Small intestine (tissue), 7 donors: ENCODE measurements at regions not wholly inside any gene's neighbourhood (a gene's known extent, or its start where the extent isn't known, plus 50 kb on each side); places are given as distances from the start of the nearest gene placed in this dataset.

Source experiments
- DNase-seq, 2 donors: peaks; one replicate each; pipeline versions ENCODE4 v3.0.0 to v3.0.0-alpha.2; 2013
- FAIRE-seq: peaks from 2 replicates; lab custom pipeline; 2012; peaks lifted over from hg19 to GRCh38; lab: Jason Lieb, UNC
- H3K27ac ChIP-seq, 3 donors: one replicate each; pipeline ENCODE4 v1.5.1; 2013; ENCODE audit warnings: low read length in 2 of 3, mild to moderate bottlenecking in 2 of 3, control low read depth in 1 of 3, inconsistent platforms in 1 of 3, low read depth in 1 of 3, moderate library complexity in 1 of 3
- H3K27me3 ChIP-seq, 3 donors: one replicate each; pipeline ENCODE4 v1.6.1; 2013; ENCODE audit warnings: low read length in 3 of 3, inconsistent platforms in 1 of 3; ENCODE audit not compliant: control insufficient read depth in 3 of 3, insufficient read depth in 3 of 3
- H3K36me3 ChIP-seq, 3 donors: one replicate each; pipeline ENCODE4 v1.6.1; 2013; ENCODE audit warnings: low read length in 3 of 3, inconsistent platforms in 1 of 3, low read depth in 1 of 3, mild to moderate bottlenecking in 1 of 3, moderate library complexity in 1 of 3; ENCODE audit not compliant: control insufficient read depth in 3 of 3, insufficient read depth in 2 of 3
- H3K4me1 ChIP-seq, 3 donors: one replicate each; pipeline ENCODE4 v1.6.1; 2013; ENCODE audit warnings: low read length in 2 of 3, inconsistent platforms in 1 of 3, low read depth in 1 of 3, mild to moderate bottlenecking in 1 of 3, moderate library complexity in 1 of 3; ENCODE audit not compliant: control insufficient read depth in 3 of 3, insufficient read depth in 2 of 3
- H3K4me3 ChIP-seq, 3 donors: one replicate each; pipeline ENCODE4 v1.5.1; 2013; ENCODE audit warnings: low read length in 3 of 3, control low read depth in 1 of 3, inconsistent platforms in 1 of 3, low read depth in 1 of 3, mild to moderate bottlenecking in 1 of 3, moderate library complexity in 1 of 3
- H3K9me3 ChIP-seq, 2 donors: one replicate each; pipeline ENCODE4 v1.6.1; 2013; ENCODE audit warnings: low read depth in 1 of 2, low read length in 1 of 2; ENCODE audit not compliant: control insufficient read depth in 2 of 2, insufficient read depth in 1 of 2
- WGBS, 3 donors: extraction: QIAGEN DNeasy Blood & Tissue Kit; methylation state at CpG; one replicate each; pipeline ENCODE4 v1.1.7; 2013; 5-methylcytosine and 5-hydroxymethylcytosine counted together
- donor health status: healthy with polysubstance abuse.
- donor health status: control.
- donor health status: control.
- donor health status: Bipolar disorder and iron deficiency.
- donor health status: healthy.

GRCh38 chr2:104781151-104781550 is 72.8 kb upstream of the POU3F3 start:
- H3K27ac ChIP-seq = no peak overlapping the region
- DNase-seq (no peak), FAIRE-seq (no peak)
- H3K9me3 ChIP-seq = no peaks in the 10 kb centered on the region
- H3K36me3 ChIP-seq = no peaks in the 10 kb centered on the region
- H3K4me1 ChIP-seq = no peaks in the 10 kb centered on the region
- H3K4me3 ChIP-seq = no peak overlapping the region
- H3K27me3 ChIP-seq = no peaks in the 10 kb centered on the region

GRCh38 chr2:104784264-104784663 is 69.7 kb upstream of the POU3F3 start:
- DNase-seq (no peak), FAIRE-seq (no peak)
- H3K9me3 ChIP-seq = no peaks in the 10 kb centered on the region
- peaks cover 0 to 3% (median 0%) of the 10 kb centered on the region in 3 donors for H3K27me3 ChIP-seq
- WGBS, 3 donors = 89 to 94% (median 92%) methylated on average over 3 of the region's 3 CpGs
- no peaks in the 10 kb centered on the region for H3K4me1 ChIP-seq
- no peak overlapping the region for H3K4me3 ChIP-seq
- no peak overlapping the region for H3K27ac ChIP-seq
- no peaks in the 10 kb centered on the region for H3K36me3 ChIP-seq

GRCh38 chr2:104786204-104786603 is 67.7 kb upstream of the POU3F3 start:
- no peak for FAIRE-seq

GRCh38 chr2:104786821-104787220 is 67.1 kb upstream of the POU3F3 start:
- no peak for DNase-seq
- no peak for FAIRE-seq
- no peaks in the 10 kb centered on the region for H3K4me1 ChIP-seq
- peaks cover 0 to 3% (median 0%) of the 10 kb centered on the region in 3 donors for H3K27me3 ChIP-seq
- H3K4me3 ChIP-seq = no peak overlapping the region
- no peaks in the 10 kb centered on the region for H3K36me3 ChIP-seq
- H3K27ac ChIP-seq = no peak overlapping the region
- 2 to 27% (median 27%) methylated on average over 2 of the region's 2 CpGs for WGBS, 3 donors
- no peaks in the 10 kb centered on the region for H3K9me3 ChIP-seq

More at GRCh38 chr2:104786204-104786603, 67.7 kb upstream of the POU3F3 start:
- no peak for DNase-seq
- Histone ChIP-seq H3K36me3 (no peaks in the 10 kb centered on the region), H3K27ac (no peak overlapping the region), H3K27me3 (peaks cover 0 to 3% (median 0%) of the 10 kb centered on the region in 3 donors), H3K9me3 (no peaks in the 10 kb centered on the region), H3K4me3 (no peak overlapping the region), H3K4me1 (no peaks in the 10 kb centered on the region)
- 89 to 90% (median 90%) methylated on average over 8 of the region's 8 CpGs for WGBS, 3 donors

GRCh38 chr2:104787298-104788065 is 66.4 kb upstream of the POU3F3 start:
- H3K9me3 ChIP-seq = no peaks in the 10 kb centered on the region
- 59 to 70% (median 59%) methylated on average over 8 of the region's 8 CpGs for WGBS, 3 donors
- no peak for FAIRE-seq
- H3K27me3 ChIP-seq = peaks cover 0 to 3% (median 0%) of the 10 kb centered on the region in 3 donors
- H3K4me3 ChIP-seq = no peak overlapping the region
- H3K36me3 ChIP-seq = no peaks in the 10 kb centered on the region
- H3K4me1 ChIP-seq = no peaks in the 10 kb centered on the region
- DNase-seq = no peak
- no peak overlapping the region for H3K27ac ChIP-seq

- H3K4me3 ChIP-seq = no peak overlapping the region
- WGBS, 3 donors = 77 to 81% (median 80%) methylated on average over 16 of the region's 16 CpGs
- no peaks in the 10 kb centered on the region for H3K36me3 ChIP-seq
- no peak for FAIRE-seq
- H3K9me3 ChIP-seq = no peaks in the 10 kb centered on the region
- H3K4me1 ChIP-seq = no peaks in the 10 kb centered on the region
- DNase-seq = no peak
- H3K27ac ChIP-seq = no peak overlapping the region
- peaks cover 0 to 3% (median 0%) of the 10 kb centered on the region in 3 donors for H3K27me3 ChIP-seq
These were observed 65.0 kb upstream of the POU3F3 start for GRCh38 chr2:104788742-104789455.

- no peak overlapping the region for H3K27ac ChIP-seq
- H3K4me1 ChIP-seq = no peaks in the 10 kb centered on the region
- peaks cover 0 to 3% (median 0%) of the 10 kb centered on the region in 3 donors for H3K27me3 ChIP-seq
- DNase-seq (no peak), FAIRE-seq (no peak)
- H3K9me3 ChIP-seq = no peaks in the 10 kb centered on the region
- WGBS, 3 donors = 62 to 75% (median 63%) methylated on average over 18 of the region's 18 CpGs
- no peak overlapping the region for H3K4me3 ChIP-seq
- H3K36me3 ChIP-seq = no peaks in the 10 kb centered on the region
These were observed 63.7 kb upstream of the POU3F3 start for GRCh38 chr2:104790100-104790811.

- no peak for FAIRE-seq
- no peak for DNase-seq
- no peak overlapping the region for H3K4me3 ChIP-seq
- no peaks in the 10 kb centered on the region for H3K36me3 ChIP-seq
- no peaks in the 10 kb centered on the region for H3K9me3 ChIP-seq
- 84 to 93% (median 88%) methylated on average over 4 of the region's 4 CpGs for WGBS, 3 donors
- no peak overlapping the region for H3K27ac ChIP-seq
- H3K4me1 ChIP-seq = no peaks in the 10 kb centered on the region
- H3K27me3 ChIP-seq = peaks cover 0 to 3% (median 0%) of the 10 kb centered on the region in 3 donors
These were observed 62.9 kb upstream of the POU3F3 start for GRCh38 chr2:104790901-104791495.
